AG08396 (cell line): ENCODE measurements at regions not wholly inside any gene's neighbourhood (a gene's known extent, or its start where the extent isn't known, plus 50 kb on each side); places are given as distances from the start of the nearest gene placed in this dataset.

Experiments
- DNase-seq: peaks from one replicate; pipeline ENCODE4 v3.0.0; 2012; ENCODE audit warnings: low spot score, mixed read lengths

- DNase-seq = no peak
These were observed 140.7 kb upstream of the B3GAT1 start for GRCh38 chr11:134552749-134553148.

GRCh38 chr11:134545521-134545920 is 133.5 kb upstream of the B3GAT1 start:
- no peak for DNase-seq

DNA sequence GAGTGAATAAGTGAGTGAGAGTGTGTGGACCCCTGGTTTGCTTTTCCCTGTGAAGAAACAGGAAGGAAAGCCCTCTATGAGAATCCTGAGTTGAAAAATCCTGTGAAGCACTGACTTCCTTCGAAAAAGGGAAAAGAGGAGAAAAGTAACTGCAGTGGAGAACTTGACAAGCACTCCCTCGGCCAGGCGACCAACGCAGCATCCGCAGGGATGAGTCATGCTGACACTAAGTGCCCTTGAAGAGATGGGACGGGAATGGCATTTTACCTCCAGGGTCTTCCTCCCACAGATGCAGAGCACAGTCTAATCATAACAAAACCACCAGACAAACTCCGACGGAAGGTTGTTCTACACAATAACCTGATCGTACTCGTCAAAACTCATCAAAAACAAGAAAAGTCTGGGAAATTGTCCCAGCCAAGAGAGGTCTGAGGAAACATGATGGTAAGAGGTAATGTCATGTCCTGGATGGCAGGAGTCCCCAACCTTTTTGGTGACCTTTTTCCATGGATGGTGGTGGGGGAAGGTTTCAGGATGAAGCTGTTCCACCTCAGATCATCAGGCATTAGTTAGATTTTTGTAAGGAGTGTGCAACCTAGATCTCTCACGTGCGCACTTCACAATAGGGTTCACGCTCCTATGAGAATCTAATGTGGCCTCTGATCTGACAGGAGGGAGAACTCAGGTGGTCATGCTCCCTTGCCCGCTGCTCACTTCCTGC is 132.2 kb upstream of the B3GAT1 start:
- no peak for DNase-seq

DNA sequence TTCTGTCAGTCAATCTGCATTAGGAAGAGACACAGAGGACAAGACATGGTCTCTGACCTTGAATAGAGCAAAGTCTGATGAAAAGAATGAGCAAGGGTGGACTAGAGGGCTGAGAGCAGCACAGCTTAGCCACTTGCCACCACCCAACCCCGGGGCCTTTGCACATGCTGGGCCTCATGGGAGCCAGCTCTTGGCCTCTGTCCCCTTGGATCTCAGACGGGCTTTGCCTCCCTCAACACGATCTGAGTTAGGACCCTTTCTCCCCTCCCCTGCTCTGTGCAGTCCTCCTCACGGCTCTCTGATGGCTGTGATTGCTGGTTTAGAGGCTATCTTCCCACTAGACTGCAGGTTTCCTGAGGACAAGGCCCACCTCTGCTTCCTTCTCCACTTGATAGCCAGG is 131.6 kb upstream of the B3GAT1 start:
- DNase-seq = no peak

DNA sequence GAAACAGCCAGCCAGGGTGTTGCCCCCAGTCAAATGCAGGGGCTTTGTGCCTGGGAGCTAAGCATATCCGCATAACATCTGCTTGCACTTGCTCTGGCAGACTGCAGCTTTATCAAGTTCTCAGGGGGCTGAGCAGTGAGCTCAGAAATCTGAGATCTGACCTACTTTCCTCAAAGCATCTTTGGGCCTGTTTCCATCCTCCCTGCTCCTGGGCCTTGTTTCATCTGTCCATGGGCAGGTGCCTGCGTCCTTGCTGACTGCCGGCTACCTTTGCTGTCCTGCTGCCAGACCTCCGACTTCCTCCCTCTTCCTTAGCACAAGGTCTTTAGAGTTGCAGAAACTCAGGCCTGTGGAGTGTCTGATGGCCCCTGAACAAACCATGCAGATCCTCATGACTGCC is 131.2 kb upstream of the B3GAT1 start:
- DNase-seq = no peak

DNA sequence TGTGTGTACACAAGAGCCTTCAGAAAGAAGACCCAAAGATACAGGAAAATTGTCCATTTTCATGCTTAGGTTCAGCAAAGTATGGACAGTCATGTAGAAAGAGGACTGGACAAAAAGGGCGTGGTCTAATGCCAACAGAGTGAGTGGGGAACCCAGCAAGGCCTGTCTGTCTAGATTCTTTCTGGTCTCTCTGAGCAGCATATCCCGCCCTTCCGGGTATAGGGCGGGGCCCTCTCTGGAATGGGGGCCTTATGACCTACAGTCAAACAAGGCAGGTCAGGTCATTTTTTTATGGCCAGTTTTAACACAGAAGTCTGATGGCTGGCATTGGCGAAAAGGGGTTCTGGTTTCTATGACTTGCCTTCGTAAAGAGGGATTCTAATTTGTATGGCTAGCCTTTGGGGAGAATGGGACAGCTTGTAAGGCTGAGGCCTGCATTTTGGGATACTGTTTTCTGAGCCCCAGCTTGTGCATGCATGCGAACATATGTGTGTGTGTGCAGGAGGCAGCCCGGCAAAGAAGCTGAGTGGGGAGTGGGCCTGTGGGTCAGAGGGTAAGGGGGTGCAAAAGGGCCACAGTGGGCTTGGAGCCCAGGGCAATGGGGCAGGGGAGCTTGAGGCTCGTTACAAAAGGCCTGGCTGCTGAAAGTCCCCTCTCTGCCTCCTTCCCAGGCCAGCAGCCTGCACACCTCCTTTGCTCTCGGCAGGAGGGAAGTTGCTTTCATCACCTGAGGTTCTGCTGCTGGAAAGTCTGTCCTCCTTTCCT is 130.5 kb upstream of the B3GAT1 start:
- DNase-seq = no peak

GRCh38 chr11:134541951-134542350 is 129.9 kb upstream of the B3GAT1 start:
- no peak for DNase-seq

DNA sequence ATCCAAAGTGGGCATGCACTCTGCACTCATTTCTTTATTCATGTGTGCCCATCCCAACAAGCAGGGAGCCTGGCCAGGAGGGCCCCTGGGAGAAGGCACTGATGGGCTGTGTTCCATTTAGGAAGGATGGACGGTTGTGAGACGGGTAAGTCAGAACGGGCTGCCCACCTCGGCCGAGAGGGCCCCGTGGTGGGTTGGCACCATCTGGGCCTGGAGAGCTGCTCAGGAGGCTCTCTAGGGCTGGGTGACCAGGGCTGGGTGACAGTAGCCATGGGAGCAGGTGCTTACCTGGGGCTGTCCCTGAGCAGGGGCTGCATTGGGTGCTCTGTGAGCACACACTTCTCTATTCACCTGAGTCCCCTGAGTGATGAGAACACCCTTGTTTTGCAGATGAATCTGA is 129.3 kb upstream of the B3GAT1 start:
- no peak for DNase-seq

GRCh38 chr11:134539285-134539684 is 127.2 kb upstream of the B3GAT1 start:
- DNase-seq = no peak

DNA sequence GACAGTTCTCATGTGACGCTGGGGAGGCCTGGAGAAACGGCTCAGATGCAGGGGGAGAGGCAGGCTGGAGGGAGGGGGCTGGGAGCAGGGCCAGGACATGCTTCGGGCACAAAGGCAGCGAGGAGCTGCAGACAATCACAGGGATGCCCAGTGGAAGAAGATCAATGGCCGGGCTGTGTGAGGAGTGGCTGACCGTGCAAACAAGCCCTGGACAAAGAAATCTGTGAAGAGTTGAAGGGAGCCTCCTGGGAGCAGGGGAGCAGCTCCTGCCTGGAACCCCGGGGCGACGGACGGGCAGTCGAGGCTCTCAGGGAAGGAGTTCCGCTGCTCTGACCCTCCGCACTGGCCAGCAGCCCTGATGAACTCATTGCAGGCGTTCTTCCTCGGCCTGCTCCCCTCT is 126.7 kb upstream of the B3GAT1 start:
- no peak for DNase-seq

GRCh38 chr11:134537941-134538340 is 125.9 kb upstream of the B3GAT1 start:
- no peak for DNase-seq

DNA sequence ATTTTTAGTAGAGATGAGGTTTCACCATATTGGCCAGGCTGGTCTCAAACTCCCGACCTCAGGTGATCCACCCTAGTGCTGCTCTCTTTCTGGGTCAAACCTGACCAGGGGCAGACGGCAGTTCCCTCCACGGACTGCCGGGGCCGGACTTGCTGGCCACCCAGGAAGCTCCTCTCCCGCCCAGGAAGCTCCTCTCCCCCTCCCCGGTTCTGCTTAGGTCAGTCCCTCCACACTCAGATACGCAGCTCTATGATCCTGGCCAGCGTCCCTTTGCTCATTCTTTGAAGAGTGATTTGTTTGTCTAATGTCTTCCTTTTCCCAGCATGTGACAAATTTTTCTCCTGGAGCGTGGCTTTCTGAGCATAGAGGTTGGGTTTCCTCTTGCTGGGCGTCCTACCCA is 125.3 kb upstream of the B3GAT1 start:
- no peak for DNase-seq

- no peak for DNase-seq
These were observed 124.6 kb upstream of the B3GAT1 start for GRCh38 chr11:134536677-134537076.

- no peak for DNase-seq
These were observed 124.2 kb upstream of the B3GAT1 start for GRCh38 chr11:134536219-134536618.

- no peak for DNase-seq
These were observed 123.3 kb upstream of the B3GAT1 start for GRCh38 chr11:134535029-134536025.

DNA sequence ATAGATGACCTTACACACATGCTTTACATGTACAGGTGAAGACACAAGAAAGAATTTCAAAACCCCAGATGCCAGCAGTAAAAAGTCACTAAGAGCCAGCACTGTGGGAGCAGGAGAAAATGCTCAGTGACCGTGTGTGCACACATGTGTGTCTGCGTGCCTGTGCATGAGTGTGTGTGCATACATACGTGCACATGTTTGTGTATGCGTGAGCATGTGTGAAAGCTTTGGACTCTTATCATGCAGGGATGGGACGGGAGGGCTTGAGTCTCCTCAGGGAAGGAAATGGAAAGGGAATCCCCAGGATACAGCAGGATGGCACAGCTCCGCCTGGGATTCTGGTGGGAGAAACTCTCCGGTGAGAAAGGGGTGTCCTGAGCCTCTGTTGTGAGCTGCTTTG is 121.5 kb upstream of the B3GAT1 start:
- DNase-seq = no peak

- DNase-seq = no peak
These were observed 120.9 kb upstream of the B3GAT1 start for GRCh38 chr11:134532921-134533421.

DNA sequence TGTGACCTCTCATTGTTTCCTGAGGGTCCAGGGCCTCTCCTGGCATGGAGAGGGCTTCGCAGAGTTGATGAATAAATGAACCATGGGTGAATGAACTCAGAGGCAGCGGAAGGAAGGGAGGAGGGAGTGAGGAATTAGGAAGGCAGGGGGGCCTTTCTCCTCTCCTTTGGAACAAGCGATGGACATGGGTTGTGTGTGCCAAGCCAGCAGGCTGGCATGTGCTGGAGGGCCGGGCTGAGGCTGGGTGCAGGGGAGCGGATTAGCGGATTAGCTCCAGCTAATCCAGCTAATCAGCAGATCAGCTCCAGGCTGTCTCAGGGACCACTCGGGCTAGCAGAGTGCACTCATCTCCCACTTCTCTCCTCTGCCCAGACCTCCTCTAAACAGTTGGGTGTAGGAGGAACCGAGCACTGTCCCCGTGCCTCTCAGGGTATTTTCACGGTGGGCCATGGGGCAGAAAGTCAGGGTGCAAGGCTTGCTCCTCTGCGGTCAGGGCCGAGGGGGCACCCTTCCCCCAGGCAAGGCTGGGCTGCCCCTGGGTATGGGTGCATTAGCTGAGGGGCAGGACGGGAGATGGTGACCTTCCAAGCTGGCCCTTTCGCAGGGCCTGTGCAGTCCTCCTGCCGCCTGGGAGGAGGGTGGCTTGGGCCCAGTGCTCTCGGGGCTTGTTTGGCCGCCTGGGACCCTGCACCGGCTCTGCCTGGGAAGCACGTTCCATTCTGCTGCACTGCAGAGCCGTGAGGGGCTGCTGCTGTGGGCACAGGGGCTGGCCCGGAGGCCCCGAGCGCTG is 120.3 kb upstream of the B3GAT1 start:
- no peak for DNase-seq

- DNase-seq = no peak
These were observed 119.5 kb upstream of the B3GAT1 start for GRCh38 chr11:134531327-134532130.

- DNase-seq = no peak
These were observed 118.7 kb upstream of the B3GAT1 start for GRCh38 chr11:134530636-134531326.
